IMR-90 (cell line): ENCODE measurements at regions not wholly inside any gene's neighbourhood (a gene's known extent, or its start where the extent isn't known, plus 50 kb on each side); places are given as distances from the start of the nearest gene placed in this dataset.

Source experiments
- ATAC-seq: fragments of 200-7000 bp; cut with Tn5 transposase; 2 replicates; pipeline ENCODE4 v1.9.1; 2020; ENCODE audit warnings: low read depth, mild to moderate bottlenecking, moderate library complexity
- BruUV-seq: library from RNA; stranded (reverse); fragments of 400-500 nt; replicated peaks from 2 replicates; lab custom pipeline; 2021; lab: Mats Ljungman, UMichigan
- CTCF ChIA-PET: fragments of 300-600 bp; formaldehyde crosslinking; extraction: SDS; loops from one replicate; lab custom pipeline; 2021; ENCODE audit warnings: antibody characterized with exemption; lab: Yijun Ruan, JAX
- POLR2A ChIA-PET: fragments of 300-600 bp; sonication (Branson Sonifier 250); formaldehyde crosslinking; loops from one replicate; lab custom pipeline; 2022; ENCODE audit warnings: antibody characterized with exemption; ENCODE audit not compliant: unreplicated experiment; lab: Charles Lee
- DNase-seq: peaks from one replicate; pipeline ENCODE4 v3.0.0; 2013
- H2AFZ ChIP-seq: replicated peaks from 2 replicates; pipeline ENCODE3; 2013; ENCODE audit warnings: low read length, mild to moderate bottlenecking; ENCODE audit not compliant: poor library complexity
- H2AK5ac ChIP-seq: 2 replicates; pipeline ENCODE4 v1.6.1; 2013; ENCODE audit warnings: low read depth, low read length, inconsistent platforms
- H2AK9ac ChIP-seq: replicated peaks from 2 replicates; pipeline ENCODE3; 2013; ENCODE audit warnings: mild to moderate bottlenecking, low read depth, low read length, moderate library complexity; ENCODE audit not compliant: poor library complexity
- H2BK120ac ChIP-seq: 2 replicates; pipeline ENCODE4 v1.6.1; 2013; ENCODE audit warnings: low read depth, low read length, inconsistent platforms
- H2BK15ac ChIP-seq: 3 replicates; pipeline ENCODE4 v1.6.1; 2013; ENCODE audit warnings: low read depth, low read length, inconsistent platforms
- H2BK20ac ChIP-seq: 2 replicates; pipeline ENCODE4 v1.6.1; 2013; ENCODE audit warnings: low read depth, mild to moderate bottlenecking, inconsistent platforms, low read length, moderate library complexity
- H2BK5ac ChIP-seq: 2 replicates; pipeline ENCODE4 v1.6.1; 2013; ENCODE audit warnings: mild to moderate bottlenecking, low read depth, low read length, inconsistent platforms; ENCODE audit not compliant: poor library complexity, severe bottlenecking
- H3K14ac ChIP-seq: replicated peaks from 2 replicates; pipeline ENCODE4 v1.6.1; 2013; ENCODE audit warnings: low read depth, low read length, inconsistent platforms
- H3K18ac ChIP-seq: 2 replicates; pipeline ENCODE4 v1.6.1; 2013; ENCODE audit warnings: low read depth, low read length, control low read depth
- H3K23ac ChIP-seq: 2 replicates; pipeline ENCODE4 v1.6.1; 2013; ENCODE audit warnings: low read depth, low read length, inconsistent platforms
- H3K27ac ChIP-seq: 2 replicates; pipeline ENCODE4 v1.5.1; 2013; ENCODE audit warnings: mild to moderate bottlenecking, control low read depth, low read length; ENCODE audit not compliant: insufficient read depth
- H3K27me3 ChIP-seq: 2 replicates; pipeline ENCODE4 v1.6.1; 2013; ENCODE audit warnings: low read length; ENCODE audit not compliant: control insufficient read depth, insufficient read depth
- H3K36me3 ChIP-seq: 2 replicates; pipeline ENCODE4 v1.6.1; 2013; ENCODE audit warnings: low read length, mixed read lengths; ENCODE audit not compliant: control insufficient read depth, insufficient read depth
- H3K4ac ChIP-seq: 2 replicates; pipeline ENCODE4 v1.6.1; 2013; ENCODE audit warnings: low read depth, low read length, inconsistent platforms
- H3K4me1 ChIP-seq: 2 replicates; pipeline ENCODE4 v1.6.1; 2013; ENCODE audit warnings: low read length, mixed read lengths; ENCODE audit not compliant: control insufficient read depth, insufficient read depth
- H3K4me2 ChIP-seq: 2 replicates; pipeline ENCODE4 v1.6.1; 2013; ENCODE audit warnings: low read depth, mild to moderate bottlenecking, control low read depth, low read length, moderate library complexity
- H3K4me3 ChIP-seq: 2 replicates; pipeline ENCODE4 v1.5.1; 2013; ENCODE audit warnings: low read depth, mild to moderate bottlenecking, control low read depth, low read length, moderate library complexity; ENCODE audit not compliant: insufficient read depth
- H3K56ac ChIP-seq: 2 replicates; pipeline ENCODE4 v1.6.1; 2013; ENCODE audit warnings: low read length, inconsistent platforms; ENCODE audit not compliant: insufficient read depth; ENCODE audit errors: extremely low read depth
- H3K79me1 ChIP-seq, 2 experiments: 2 replicates each; pipeline ENCODE4 v1.6.1; 2013; ENCODE audit warnings: low read length in 2 of 2, inconsistent platforms in 1 of 2, low read depth in 1 of 2
- H3K9ac ChIP-seq: 2 replicates; pipeline ENCODE4 v1.6.1; 2013; ENCODE audit warnings: low read depth, low read length, control low read depth
- H3K9me1 ChIP-seq: 2 replicates; pipeline ENCODE4 v1.6.1; 2013; ENCODE audit warnings: low read length, inconsistent platforms; ENCODE audit not compliant: insufficient read depth
- H3K9me3 ChIP-seq: 2 replicates; pipeline ENCODE4 v1.6.1; 2013; ENCODE audit warnings: low read length; ENCODE audit not compliant: control insufficient read depth, insufficient read depth
- H4K20me1 ChIP-seq: 2 replicates; pipeline ENCODE4 v1.6.1; 2013; ENCODE audit warnings: low read length, inconsistent platforms; ENCODE audit not compliant: insufficient read depth
- H4K5ac ChIP-seq: 2 replicates; pipeline ENCODE4 v1.6.1; 2013; ENCODE audit warnings: mild to moderate bottlenecking, low read depth, low read length, control low read depth
- H4K8ac ChIP-seq, 2 experiments: 2 replicates each; pipeline ENCODE4 v1.6.1; 2013; ENCODE audit warnings: low read depth in 2 of 2, low read length in 2 of 2, control low read depth in 1 of 2, inconsistent platforms in 1 of 2
- H4K91ac ChIP-seq: 2 replicates; pipeline ENCODE4 v1.6.1; 2013; ENCODE audit warnings: low read depth, low read length, inconsistent platforms; ENCODE audit not compliant: insufficient read depth
- CEBPB ChIP-seq: IDR thresholded peaks from 2 replicates; pipeline ENCODE4 v1.6.1; 2012; ENCODE audit warnings: low read depth, low read length, improper control_type of control experiment
- WGBS, 2 experiments: methylation state at CpG; one replicate each; pipeline versions ENCODE4 v1.1.5 to v1.1.7; 2013; ENCODE audit warnings: missing lambda C conversion rate in 2 of 2; ENCODE audit not compliant: insufficient read length in 1 of 2; ENCODE audit errors: extremely low coverage in 2 of 2; 5-methylcytosine and 5-hydroxymethylcytosine counted together
- dilution Hi-C: fragments of 300-500 bp; cut with HindIII; formaldehyde crosslinking; loops from one replicate; pipeline ENCODE4 v1.14.3; 2018; ENCODE audit warnings: low sequenced_read_pairs; ENCODE audit not compliant: unreplicated experiment
- in situ Hi-C: fragments of 300-500 bp; cut with MboI; formaldehyde crosslinking; loops from 3 replicates; pipeline ENCODE4 v1.14.3; 2019; ENCODE audit warnings: low sequenced_read_pairs, inconsistent platforms, mixed read lengths
- intact Hi-C: fragments of 100-400 bp; cut with micrococcal nuclease; formaldehyde crosslinking; loops from 2 replicates; pipeline ENCODE4 v1.10.0; 2022

DNA sequence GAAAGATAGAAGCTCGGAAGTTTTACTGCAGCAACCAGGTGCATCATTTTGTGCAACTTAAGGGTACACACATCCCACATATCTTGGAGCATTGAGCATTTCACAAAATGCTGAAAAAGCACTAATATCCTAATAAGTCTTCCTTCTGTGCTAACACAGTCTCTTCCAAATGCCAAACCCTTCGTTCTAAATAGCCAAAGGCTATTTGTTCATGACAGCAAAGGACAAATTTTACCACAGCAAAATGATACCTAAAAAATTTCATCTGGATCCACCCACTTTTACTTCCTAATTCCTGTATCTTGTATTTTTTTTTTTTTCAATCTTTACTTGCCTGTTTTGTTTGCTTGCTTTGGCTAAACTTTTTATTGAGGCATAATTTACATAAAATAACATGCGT, 435.0 kb downstream of the RND3 start:
- no peaks in the 10 kb centered on the region for H3K4me1 ChIP-seq
- TF ChIP-seq CEBPB = no peak
- no peaks in the 10 kb centered on the region for H4K20me1 ChIP-seq
- no peak overlapping the region for H3K9ac ChIP-seq
- H2BK20ac ChIP-seq = no peak overlapping the region
- no TSS peak for BruUV-seq
- H3K23ac ChIP-seq = no peak overlapping the region
- no peak overlapping the region for H3K18ac ChIP-seq
- H4K91ac ChIP-seq = no peak overlapping the region
- no peak for ATAC-seq
- in situ Hi-C loops = no loop called here
- no peak overlapping the region for H2BK120ac ChIP-seq
- dilution Hi-C loops = no loop called here
- no peak overlapping the region for H2AFZ ChIP-seq
- H3K36me3 ChIP-seq = no peaks in the 10 kb centered on the region
- H3K9me1 ChIP-seq = no peaks in the 10 kb centered on the region
- intact Hi-C loops = no loop called here
- no peak for DNase-seq
- no peak overlapping the region for H3K56ac ChIP-seq
- no peak overlapping the region for H3K4ac ChIP-seq
- H3K14ac ChIP-seq = no peak overlapping the region
- no peaks in the 10 kb centered on the region for H3K27me3 ChIP-seq
- no peak overlapping the region for H2BK15ac ChIP-seq
- no peak overlapping the region for H2AK9ac ChIP-seq
- H3K9me3 ChIP-seq = no peaks in the 10 kb centered on the region
- no peak overlapping the region for H4K8ac ChIP-seq
- no peak overlapping the region for H3K4me2 ChIP-seq
- no CpG with 5 or more reads among the region's 3 CpGs for WGBS, 2 experiments
- H3K27ac ChIP-seq = no peak overlapping the region
- no peak overlapping the region for H2BK5ac ChIP-seq
- POLR2A ChIA-PET = no interaction called here
- H4K5ac ChIP-seq = no peak overlapping the region
- no peaks in the 10 kb centered on the region for H3K79me1 ChIP-seq
- H3K4me3 ChIP-seq = no peak overlapping the region
- no peak overlapping the region for H2AK5ac ChIP-seq
- CTCF ChIA-PET = no interaction called here
